ENCODE measurements at regions not wholly inside any gene's neighbourhood (a gene's known extent, or its start where the extent isn't known, plus 50 kb on each side); places are given as distances from the start of the nearest gene placed in this dataset.

DNA sequence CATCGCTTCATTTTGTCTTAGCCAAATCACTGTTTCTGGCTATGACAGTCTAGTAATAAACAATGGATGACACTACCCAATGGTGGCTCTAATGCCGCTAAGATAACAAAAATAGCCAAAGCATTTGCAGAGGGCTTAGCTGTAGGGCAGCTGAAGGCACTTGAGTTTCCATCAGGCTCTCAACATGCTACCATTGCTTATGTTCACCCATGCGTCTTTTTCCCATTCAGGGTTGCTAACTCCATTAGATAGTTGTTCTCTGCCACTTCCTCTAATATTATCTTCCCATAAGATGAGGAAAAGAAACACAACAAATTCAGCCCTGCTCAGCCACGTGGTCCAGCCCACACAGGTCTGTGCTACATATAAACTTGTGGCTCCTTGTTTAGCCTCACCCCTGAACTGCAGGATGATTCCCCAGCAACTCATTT lies 159.6 kb downstream of the TOMM20 start:
- no peaks in the 10 kb centered on the region; the same call in 1 of the 2 replicates for H3K27me3 ChIP-seq (ENCODE audit: insufficient read depth, low read length)
- H3K4me1 ChIP-seq (ENCODE audit: control insufficient read depth in 1 of 2, insufficient read depth in 2 of 2, low read length in 2 of 2) = peaks cover 8 to 11% of the 10 kb centered on the region in 2 experiments; a peak in 3 of 4 replicates
- no TSS peak for BruUV-seq (replicated peaks)
- intact Hi-C loops (cut with micrococcal nuclease) = no loop called here
- DNase-seq (ENCODE audit: low read depth, low spot score) (no peak), ATAC-seq (no peak)
- no peaks in the 10 kb centered on the region for H3K36me3 ChIP-seq (ENCODE audit: control insufficient read depth in 1 of 2, insufficient read depth in 2 of 2, low read length in 2 of 2)
- ChIA-PET CTCF (no interaction called here), POLR2A (no interaction called here), RAD21 (ENCODE audit: low non-redundant PET in 1 of 2, low total read pairs in 2 of 2, uncharacterized antibody in 2 of 2, unreplicated experiment in 2 of 2) (no interaction called here)
- H3K4me3 ChIP-seq (replicated peaks in 1 of 2; ENCODE audit: low read depth in 1 of 2, low read length in 2 of 2) = no peak overlapping the region
- no peak overlapping the region for H2AFZ ChIP-seq (ENCODE audit: low read depth, low read length, poor library complexity, severe bottlenecking)
- no peak overlapping the region for H3K27ac ChIP-seq (ENCODE audit: low read depth, low read length)
- no peaks in the 10 kb centered on the region for H4K20me1 ChIP-seq (ENCODE audit: insufficient read depth)
- H3K9me2 ChIP-seq (ENCODE audit: insufficient read depth) = no peaks in the 10 kb centered on the region
- no peaks in the 10 kb centered on the region for H3K9me3 ChIP-seq (ENCODE audit: control insufficient read depth in 1 of 2, insufficient read depth in 1 of 2, low read depth in 1 of 2, low read length in 2 of 2)
- H3K4me2 ChIP-seq (ENCODE audit: low read length) = no peak overlapping the region
- H3K9ac ChIP-seq (ENCODE audit: low read length) = no peak overlapping the region
- no peaks in the 10 kb centered on the region for H3K79me2 ChIP-seq (ENCODE audit: insufficient read depth, low read length)
- TF ChIP-seq, protein P1, sequence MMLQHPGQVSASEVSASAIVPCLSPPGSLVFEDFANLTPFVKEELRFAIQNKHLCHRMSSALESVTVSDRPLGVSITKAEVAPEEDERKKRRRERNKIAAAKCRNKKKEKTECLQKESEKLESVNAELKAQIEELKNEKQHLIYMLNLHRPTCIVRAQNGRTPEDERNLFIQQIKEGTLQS (IDR thresholded peaks at IDR 0.05) = no peak
- TF ChIP-seq EZH2 (IDR thresholded peaks at IDR 0.05) (no peak), FOSL1 (IDR thresholded peaks at IDR 0.05; ENCODE audit: low read depth) (no peak), ZNF274 (IDR thresholded peaks at IDR 0.05; ENCODE audit: low read depth, low read length) (no peak), EGR1 (IDR thresholded peaks at IDR 0.05; ENCODE audit: low read depth) (no peak), SIN3A (IDR thresholded peaks at IDR 0.05; ENCODE audit: low read depth) (no peak), YY1 (IDR thresholded peaks at IDR 0.05; ENCODE audit: extremely low read depth, insufficient replicate concordance, low read depth, low read length) (no peak), ZFX (IDR thresholded peaks at IDR 0.05) (no peak)
- TF ChIP-seq, protein P2, sequence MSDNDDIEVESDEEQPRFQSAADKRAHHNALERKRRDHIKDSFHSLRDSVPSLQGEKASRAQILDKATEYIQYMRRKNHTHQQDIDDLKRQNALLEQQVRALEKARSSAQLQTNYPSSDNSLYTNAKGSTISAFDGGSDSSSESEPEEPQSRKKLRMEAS (IDR thresholded peaks at IDR 0.05) = no peak
- TF ChIP-seq, protein P3, sequence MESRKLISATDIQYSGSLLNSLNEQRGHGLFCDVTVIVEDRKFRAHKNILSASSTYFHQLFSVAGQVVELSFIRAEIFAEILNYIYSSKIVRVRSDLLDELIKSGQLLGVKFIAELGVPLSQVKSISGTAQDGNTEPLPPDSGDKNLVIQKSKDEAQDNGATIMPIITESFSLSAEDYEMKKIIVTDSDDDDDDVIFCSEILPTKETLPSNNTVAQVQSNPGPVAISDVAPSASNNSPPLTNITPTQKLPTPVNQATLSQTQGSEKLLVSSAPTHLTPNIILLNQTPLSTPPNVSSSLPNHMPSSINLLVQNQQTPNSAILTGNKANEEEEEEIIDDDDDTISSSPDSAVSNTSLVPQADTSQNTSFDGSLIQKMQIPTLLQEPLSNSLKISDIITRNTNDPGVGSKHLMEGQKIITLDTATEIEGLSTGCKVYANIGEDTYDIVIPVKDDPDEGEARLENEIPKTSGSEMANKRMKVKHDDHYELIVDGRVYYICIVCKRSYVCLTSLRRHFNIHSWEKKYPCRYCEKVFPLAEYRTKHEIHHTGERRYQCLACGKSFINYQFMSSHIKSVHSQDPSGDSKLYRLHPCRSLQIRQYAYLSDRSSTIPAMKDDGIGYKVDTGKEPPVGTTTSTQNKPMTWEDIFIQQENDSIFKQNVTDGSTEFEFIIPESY (IDR thresholded peaks at IDR 0.05; ENCODE audit: extremely low read depth, insufficient replicate concordance, low read length) = no peak
